Muscle layer of colon (tissue), 2 donors: ENCODE measurements at regions not wholly inside any gene's neighbourhood (a gene's known extent, or its start where the extent isn't known, plus 50 kb on each side); places are given as distances from the start of the nearest gene placed in this dataset.
A peak's percentile ranks its signal among the peaks of the same experiment; 100 is the strongest.

Experiments used
- H3K27ac ChIP-seq: one replicate; pipeline ENCODE4 v1.7.0; 2013; ENCODE audit warnings: low read depth, mild to moderate bottlenecking, low read length, moderate library complexity
- H3K27me3 ChIP-seq, 2 donors: one replicate each; pipeline ENCODE4 v1.7.0; 2013; ENCODE audit warnings: low read length in 2 of 2, mild to moderate bottlenecking in 2 of 2; ENCODE audit not compliant: insufficient read depth in 2 of 2, control insufficient read depth in 1 of 2
- H3K36me3 ChIP-seq: one replicate; pipeline ENCODE4 v1.7.0; 2013; ENCODE audit warnings: mild to moderate bottlenecking, low read length; ENCODE audit not compliant: insufficient read depth
- H3K4me1 ChIP-seq: one replicate; pipeline ENCODE4 v1.7.0; 2013; ENCODE audit warnings: mild to moderate bottlenecking, low read length; ENCODE audit not compliant: insufficient read depth
- H3K4me3 ChIP-seq, 2 donors: one replicate each; pipeline ENCODE4 v1.7.0; 2013; ENCODE audit warnings: low read length in 2 of 2, low read depth in 1 of 2, mild to moderate bottlenecking in 1 of 2, moderate library complexity in 1 of 2
- H3K9ac ChIP-seq: one replicate; pipeline ENCODE4 v1.7.0; 2013; ENCODE audit warnings: low read length
- H3K9me3 ChIP-seq: one replicate; pipeline ENCODE4 v1.7.0; 2013; ENCODE audit warnings: mild to moderate bottlenecking, low read length
- donor health status: abdominal sarcoma.
- donor health status: Adenocarcinoma of cecum.

GRCh38 chr5:73382401-73382740 is 66.2 kb downstream of the FOXD1 start:
- Histone ChIP-seq H3K9me3 (peaks cover 22% of the 10 kb centered on the region), H3K36me3 (no peaks in the 10 kb centered on the region), H3K4me1 (no peaks in the 10 kb centered on the region), H3K27ac (no peak overlapping the region), H3K9ac (no peak overlapping the region), H3K4me3 (peak overlapping the region in 1 of 2 donors; percentile 23), H3K27me3 (peaks cover 22 to 41% of the 10 kb centered on the region in 2 donors)

- peaks cover 22 to 41% of the 10 kb centered on the region in 2 donors for H3K27me3 ChIP-seq
- H3K27ac ChIP-seq = no peak overlapping the region
- H3K4me3 ChIP-seq = peak overlapping the region; percentile 23 to 47
- no peaks in the 10 kb centered on the region for H3K4me1 ChIP-seq
- no peak overlapping the region for H3K9ac ChIP-seq
- H3K9me3 ChIP-seq = peaks cover 22% of the 10 kb centered on the region
- no peaks in the 10 kb centered on the region for H3K36me3 ChIP-seq
Observed at GRCh38 chr5:73381590-73382400, 66.8 kb downstream of the FOXD1 start.

GRCh38 chr5:73380710-73381589 is 67.6 kb downstream of the FOXD1 start:
- H3K9ac ChIP-seq = no peak overlapping the region
- H3K36me3 ChIP-seq = no peaks in the 10 kb centered on the region
- peaks cover 22% of the 10 kb centered on the region for H3K9me3 ChIP-seq
- H3K4me3 ChIP-seq = peak overlapping the region in 1 of 2 donors; percentile 32
- no peaks in the 10 kb centered on the region for H3K4me1 ChIP-seq
- H3K27ac ChIP-seq = no peak overlapping the region
- peaks cover 22 to 41% of the 10 kb centered on the region in 2 donors for H3K27me3 ChIP-seq

GRCh38 chr5:73380041-73380440 is 68.5 kb downstream of the FOXD1 start:
- peaks cover 22 to 41% of the 10 kb centered on the region in 2 donors for H3K27me3 ChIP-seq
- no peaks in the 10 kb centered on the region for H3K36me3 ChIP-seq
- peaks cover 21% of the 10 kb centered on the region for H3K9me3 ChIP-seq
- no peak overlapping the region for H3K9ac ChIP-seq
- H3K4me3 ChIP-seq = no peak overlapping the region
- no peak overlapping the region for H3K27ac ChIP-seq
- H3K4me1 ChIP-seq = no peaks in the 10 kb centered on the region

GRCh38 chr5:73379435-73379834 is 69.1 kb downstream of the FOXD1 start:
- Histone ChIP-seq H3K4me1 (peaks cover 5% of the 10 kb centered on the region), H3K9ac (no peak overlapping the region), H3K9me3 (peaks cover 17% of the 10 kb centered on the region), H3K4me3 (no peak overlapping the region), H3K27ac (no peak overlapping the region), H3K36me3 (no peaks in the 10 kb centered on the region), H3K27me3 (peaks cover 22 to 41% of the 10 kb centered on the region in 2 donors)

GRCh38 chr5:73378765-73379164 is 69.8 kb downstream of the FOXD1 start:
- H3K36me3 ChIP-seq = no peaks in the 10 kb centered on the region
- H3K9me3 ChIP-seq = peaks cover 10% of the 10 kb centered on the region
- H3K4me3 ChIP-seq = no peak overlapping the region
- peaks cover 9% of the 10 kb centered on the region for H3K4me1 ChIP-seq
- H3K9ac ChIP-seq = no peak overlapping the region
- peaks cover 22 to 41% of the 10 kb centered on the region in 2 donors for H3K27me3 ChIP-seq
- no peak overlapping the region for H3K27ac ChIP-seq

GRCh38 chr5:73378070-73378469 is 70.5 kb downstream of the FOXD1 start:
- Histone ChIP-seq H3K4me3 (no peak overlapping the region), H3K27me3 (peaks cover 18 to 37% of the 10 kb centered on the region in 2 donors), H3K36me3 (no peaks in the 10 kb centered on the region)

GRCh38 chr5:73376618-73377170 is 71.9 kb downstream of the FOXD1 start:
- Histone ChIP-seq H3K36me3 (no peaks in the 10 kb centered on the region), H3K9ac (no peak overlapping the region), H3K9me3 (no peaks in the 10 kb centered on the region), H3K4me1 (peaks cover 9% of the 10 kb centered on the region), H3K4me3 (no peak overlapping the region), H3K27me3 (peaks cover 17 to 23% of the 10 kb centered on the region in 2 donors), H3K27ac (no peak overlapping the region)

More at GRCh38 chr5:73378070-73378469, 70.5 kb downstream of the FOXD1 start:
- no peak overlapping the region for H3K9ac ChIP-seq
- peaks cover 9% of the 10 kb centered on the region for H3K4me1 ChIP-seq
- H3K27ac ChIP-seq = no peak overlapping the region
- peaks cover 6% of the 10 kb centered on the region for H3K9me3 ChIP-seq

- Histone ChIP-seq H3K36me3 (no peaks in the 10 kb centered on the region), H3K9ac (no peak overlapping the region), H3K4me1 (peaks cover 9% of the 10 kb centered on the region), H3K27ac (no peak overlapping the region), H3K27me3 (peaks cover 13 to 16% of the 10 kb centered on the region in 2 donors), H3K9me3 (no peaks in the 10 kb centered on the region), H3K4me3 (no peak overlapping the region)
Observed at GRCh38 chr5:73375949-73376348, 72.6 kb downstream of the FOXD1 start.

GRCh38 chr5:73375191-73375545 is 73.4 kb downstream of the FOXD1 start:
- Histone ChIP-seq H3K4me3 (no peak overlapping the region), H3K27ac (no peak overlapping the region), H3K4me1 (peaks cover 9% of the 10 kb centered on the region), H3K27me3 (peaks cover 6 to 8% of the 10 kb centered on the region in 2 donors), H3K9me3 (no peaks in the 10 kb centered on the region), H3K36me3 (no peaks in the 10 kb centered on the region), H3K9ac (no peak overlapping the region)

GRCh38 chr5:73374520-73375190 is 73.9 kb downstream of the FOXD1 start:
- H3K27ac ChIP-seq = no peak overlapping the region
- peaks cover 3 to 6% of the 10 kb centered on the region in 2 donors for H3K27me3 ChIP-seq
- peaks cover 9% of the 10 kb centered on the region for H3K4me1 ChIP-seq
- no peaks in the 10 kb centered on the region for H3K9me3 ChIP-seq
- H3K9ac ChIP-seq = no peak overlapping the region
- H3K36me3 ChIP-seq = no peaks in the 10 kb centered on the region
- H3K4me3 ChIP-seq = no peak overlapping the region
